ACC112 (cell line): ENCODE measurements at regions not wholly inside any gene's neighbourhood (a gene's known extent, or its start where the extent isn't known, plus 50 kb on each side); places are given as distances from the start of the nearest gene placed in this dataset.

ENCODE experiments used
- H2AFZ ChIP-seq: fragments of 200-600 bp; sonication (generic); one replicate; pipeline ENCODE4 v1.6.0; 2017; ENCODE audit warnings: antibody characterized with exemption, low read length; ENCODE audit not compliant: unreplicated experiment
- H3K27ac ChIP-seq: fragments of 200-600 bp; sonication (generic); 2 replicates; pipeline ENCODE4 v1.5.1; 2014; ENCODE audit warnings: low read depth, mild to moderate bottlenecking, antibody characterized with exemption, low read length, moderate library complexity
- H3K27me3 ChIP-seq: fragments of 200-600 bp; sonication (generic); 2 replicates; pipeline ENCODE4 v1.6.1; 2014; ENCODE audit warnings: mild to moderate bottlenecking, antibody characterized with exemption, low read length, moderate library complexity, mixed read lengths; ENCODE audit not compliant: insufficient read depth
- H3K36me3 ChIP-seq: fragments of 200-600 bp; sonication (generic); 2 replicates; pipeline ENCODE4 v1.6.1; 2016; ENCODE audit warnings: mild to moderate bottlenecking, antibody characterized with exemption, low read length, moderate library complexity, mixed read lengths; ENCODE audit not compliant: insufficient read depth
- H3K4me1 ChIP-seq: fragments of 200-600 bp; sonication (generic); one replicate; pipeline ENCODE4 v1.6.1; 2016; ENCODE audit warnings: low read length, mixed read lengths; ENCODE audit not compliant: insufficient read depth, unreplicated experiment, control insufficient read depth
- H3K4me3 ChIP-seq: fragments of 200-600 bp; sonication (generic); 2 replicates; pipeline ENCODE4 v1.5.1; 2014; ENCODE audit warnings: mild to moderate bottlenecking, low read depth, low read length
- H3K79me2 ChIP-seq: fragments of 200-600 bp; sonication (generic); one replicate; pipeline ENCODE4 v1.6.0; 2016; ENCODE audit warnings: low read length; ENCODE audit not compliant: control insufficient read depth, unreplicated experiment, insufficient read depth

DNA sequence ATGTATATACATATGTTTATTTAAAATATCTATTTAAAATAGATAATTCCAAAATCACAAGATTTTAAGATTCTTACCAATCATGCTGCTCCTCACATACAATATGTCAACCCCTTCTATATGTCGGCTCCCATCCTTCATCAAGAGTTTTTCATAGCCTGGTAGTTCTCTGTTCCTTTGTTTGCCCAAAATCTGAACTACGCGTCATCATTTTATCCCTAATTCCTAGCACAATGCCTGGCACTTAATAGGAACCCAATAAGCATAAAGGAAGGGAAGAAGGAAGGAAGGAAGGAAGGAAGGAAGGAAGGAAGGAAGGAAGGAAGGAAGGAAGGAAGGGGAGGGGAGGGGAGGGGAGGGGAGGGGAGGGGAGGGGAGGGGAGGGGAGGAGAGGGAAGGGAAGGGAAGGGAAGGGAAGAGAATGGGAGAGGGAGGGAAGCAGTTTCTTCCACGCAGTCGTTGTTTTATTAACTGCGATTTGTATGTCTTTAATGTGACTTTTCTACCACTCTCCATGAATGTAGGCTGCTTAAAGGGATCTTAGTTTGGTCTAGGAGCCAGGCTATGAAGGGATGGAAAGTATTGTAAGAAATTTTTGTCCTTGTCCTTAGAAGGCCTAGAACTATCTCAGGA is 83.3 kb upstream of the PCGF5 start:
- Histone ChIP-seq H2AFZ (no peak overlapping the region), H3K4me3 (no peak overlapping the region), H3K36me3 (no peaks in the 10 kb centered on the region), H3K27me3 (no peaks in the 10 kb centered on the region), H3K27ac (no peak overlapping the region), H3K4me1 (peaks cover 7% of the 10 kb centered on the region), H3K79me2 (no peaks in the 10 kb centered on the region)

GRCh38 chr10:91137822-91138221 is 82.6 kb upstream of the PCGF5 start:
- H3K4me1 ChIP-seq = peaks cover 7% of the 10 kb centered on the region
- no peak overlapping the region for H3K4me3 ChIP-seq
- H2AFZ ChIP-seq = no peak overlapping the region
- H3K27ac ChIP-seq = no peak overlapping the region
- H3K36me3 ChIP-seq = no peaks in the 10 kb centered on the region
- no peaks in the 10 kb centered on the region for H3K27me3 ChIP-seq
- no peaks in the 10 kb centered on the region for H3K79me2 ChIP-seq

DNA sequence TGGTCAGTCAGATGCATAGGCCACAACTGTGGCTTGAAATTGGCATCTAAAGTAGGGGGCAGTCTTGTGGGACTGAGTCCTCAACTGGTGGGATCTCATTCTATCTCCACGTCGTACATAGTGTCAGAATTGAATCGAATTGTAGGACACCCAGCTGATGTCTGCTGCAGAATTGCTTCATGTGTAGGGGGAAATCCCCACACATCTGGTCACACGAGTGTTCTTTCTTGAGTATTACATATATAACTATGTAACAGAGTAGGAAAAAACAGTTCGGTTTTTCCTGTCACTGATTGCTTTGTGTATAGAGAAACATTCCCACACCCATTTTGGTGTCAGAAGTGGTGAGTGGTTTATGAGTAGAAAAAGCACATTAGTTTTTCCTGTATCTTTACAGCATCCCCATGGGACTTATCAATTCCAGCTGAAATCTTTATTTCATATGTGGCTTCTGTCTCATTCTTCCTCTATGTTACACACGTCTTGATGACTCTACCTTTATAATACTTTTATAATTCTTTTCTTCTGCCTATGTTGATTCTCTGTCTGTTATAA is 79.4 kb upstream of the PCGF5 start:
- no peaks in the 10 kb centered on the region for H3K79me2 ChIP-seq
- no peak overlapping the region for H3K27ac ChIP-seq
- H3K4me1 ChIP-seq = peaks cover 7% of the 10 kb centered on the region
- H3K36me3 ChIP-seq = no peaks in the 10 kb centered on the region
- no peak overlapping the region for H2AFZ ChIP-seq
- H3K27me3 ChIP-seq = no peaks in the 10 kb centered on the region
- H3K4me3 ChIP-seq = no peak overlapping the region

DNA sequence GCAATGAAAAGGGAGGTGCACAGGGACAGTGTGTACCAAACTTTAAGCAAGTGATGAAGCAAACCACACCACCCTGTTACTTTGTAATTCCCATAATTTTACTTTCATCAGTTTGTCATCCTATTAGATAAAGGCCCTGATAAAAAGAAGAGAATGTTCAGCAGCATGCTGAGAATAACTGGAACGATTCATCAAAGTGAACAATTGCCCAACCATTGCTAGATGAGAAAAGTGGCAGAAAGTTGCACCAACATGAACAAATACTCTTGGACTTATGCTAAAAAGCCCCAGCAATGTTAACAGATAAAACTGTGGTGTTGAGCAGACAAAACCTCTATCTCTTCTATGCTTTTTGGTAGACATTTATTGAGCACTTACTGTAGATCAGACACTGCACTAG is 75.5 kb upstream of the PCGF5 start:
- H3K4me1 ChIP-seq = peaks cover 7% of the 10 kb centered on the region
- H2AFZ ChIP-seq = no peak overlapping the region
- no peaks in the 10 kb centered on the region for H3K36me3 ChIP-seq
- H3K4me3 ChIP-seq = no peak overlapping the region
- H3K27ac ChIP-seq = no peak overlapping the region
- H3K79me2 ChIP-seq = no peaks in the 10 kb centered on the region
- H3K27me3 ChIP-seq = no peaks in the 10 kb centered on the region

- Histone ChIP-seq H3K4me1 (peaks cover 7% of the 10 kb centered on the region), H2AFZ (no peak overlapping the region), H3K27me3 (no peaks in the 10 kb centered on the region), H3K4me3 (no peak overlapping the region), H3K27ac (no peak overlapping the region), H3K79me2 (no peaks in the 10 kb centered on the region), H3K36me3 (no peaks in the 10 kb centered on the region)
Measured at GRCh38 chr10:91146146-91146545, 74.3 kb upstream of the PCGF5 start.

DNA sequence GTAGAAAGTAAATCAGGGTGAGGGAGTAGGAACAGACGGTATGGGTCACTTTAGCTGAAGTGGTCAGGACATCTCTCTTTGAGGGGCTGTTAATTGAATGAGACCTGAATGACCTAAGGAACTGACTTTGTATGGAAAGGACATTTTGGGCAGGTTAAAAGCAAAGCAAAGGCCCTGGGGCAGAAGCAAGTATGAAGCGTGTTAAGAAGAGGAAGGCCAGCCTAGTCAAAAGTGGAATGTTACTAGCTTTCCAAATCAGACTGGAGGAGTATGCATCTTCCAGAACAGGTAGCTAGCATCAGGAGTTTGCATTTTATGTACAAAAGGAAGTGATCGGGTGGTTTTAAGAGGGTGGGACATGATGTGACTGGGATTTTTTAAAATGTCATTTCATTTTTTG is 70.9 kb upstream of the PCGF5 start:
- H3K4me1 ChIP-seq = no peaks in the 10 kb centered on the region
- H3K27ac ChIP-seq = no peak overlapping the region
- H3K4me3 ChIP-seq = no peak overlapping the region
- no peaks in the 10 kb centered on the region for H3K79me2 ChIP-seq
- no peaks in the 10 kb centered on the region for H3K36me3 ChIP-seq
- H2AFZ ChIP-seq = no peak overlapping the region
- no peaks in the 10 kb centered on the region for H3K27me3 ChIP-seq

DNA sequence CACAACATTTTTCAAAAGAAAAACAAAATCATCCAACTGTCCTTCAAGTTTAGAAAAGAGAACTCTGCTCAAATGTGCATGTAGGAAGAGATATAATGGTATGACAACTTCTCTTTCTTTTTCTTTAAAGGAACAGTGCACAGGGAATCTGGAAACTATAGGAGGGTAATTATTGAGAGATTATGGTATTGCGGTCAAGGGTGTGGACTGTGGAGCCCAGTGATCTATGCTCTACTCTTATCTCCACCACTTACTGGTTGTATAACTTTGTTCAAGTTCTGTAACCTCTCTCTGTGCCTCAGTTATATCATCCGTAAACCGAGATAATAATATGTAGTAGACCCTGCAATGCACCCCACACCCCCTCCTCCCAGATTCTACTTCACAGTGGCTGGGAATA is 69.8 kb upstream of the PCGF5 start:
- Histone ChIP-seq H3K4me1 (no peaks in the 10 kb centered on the region), H3K4me3 (no peak overlapping the region), H3K27ac (no peak overlapping the region), H3K79me2 (no peaks in the 10 kb centered on the region), H3K36me3 (no peaks in the 10 kb centered on the region), H2AFZ (no peak overlapping the region), H3K27me3 (no peaks in the 10 kb centered on the region)

DNA sequence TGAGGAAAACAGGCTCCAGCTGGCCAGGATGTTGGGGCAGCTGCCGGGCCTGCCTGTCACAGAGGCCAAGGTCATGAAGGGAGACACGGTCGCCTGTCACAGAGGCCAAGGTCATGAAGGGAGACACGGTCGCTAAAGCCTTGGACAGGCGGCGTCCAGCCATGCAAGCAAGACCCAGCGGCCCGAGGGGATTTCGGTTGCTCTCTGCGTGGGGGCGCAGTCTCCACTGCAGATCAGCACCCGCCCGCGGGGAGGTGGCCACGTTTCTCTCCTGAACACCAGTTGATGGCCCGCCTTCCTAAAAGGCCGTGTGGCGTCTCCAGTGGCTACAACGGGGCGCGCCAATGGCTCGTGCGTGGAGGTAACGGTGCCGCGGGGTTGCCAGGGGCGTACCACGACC is 67.0 kb upstream of the PCGF5 start:
- no peaks in the 10 kb centered on the region for H3K79me2 ChIP-seq
- no peaks in the 10 kb centered on the region for H3K27me3 ChIP-seq
- no peaks in the 10 kb centered on the region for H3K36me3 ChIP-seq
- no peak overlapping the region for H2AFZ ChIP-seq
- no peaks in the 10 kb centered on the region for H3K4me1 ChIP-seq
- H3K27ac ChIP-seq = no peak overlapping the region
- no peak overlapping the region for H3K4me3 ChIP-seq

- Histone ChIP-seq H3K79me2 (no peaks in the 10 kb centered on the region), H3K4me1 (no peaks in the 10 kb centered on the region), H2AFZ (no peak overlapping the region), H3K27me3 (no peaks in the 10 kb centered on the region), H3K27ac (no peak overlapping the region), H3K4me3 (no peak overlapping the region), H3K36me3 (no peaks in the 10 kb centered on the region)
Measured at GRCh38 chr10:91154842-91155241, 65.6 kb upstream of the PCGF5 start.

- no peaks in the 10 kb centered on the region for H3K4me1 ChIP-seq
- no peak overlapping the region for H3K27ac ChIP-seq
- no peak overlapping the region for H3K4me3 ChIP-seq
- H3K79me2 ChIP-seq = no peaks in the 10 kb centered on the region
- no peaks in the 10 kb centered on the region for H3K27me3 ChIP-seq
- H2AFZ ChIP-seq = no peak overlapping the region
- H3K36me3 ChIP-seq = no peaks in the 10 kb centered on the region
Measured at GRCh38 chr10:91156196-91156595, 64.3 kb upstream of the PCGF5 start.

DNA sequence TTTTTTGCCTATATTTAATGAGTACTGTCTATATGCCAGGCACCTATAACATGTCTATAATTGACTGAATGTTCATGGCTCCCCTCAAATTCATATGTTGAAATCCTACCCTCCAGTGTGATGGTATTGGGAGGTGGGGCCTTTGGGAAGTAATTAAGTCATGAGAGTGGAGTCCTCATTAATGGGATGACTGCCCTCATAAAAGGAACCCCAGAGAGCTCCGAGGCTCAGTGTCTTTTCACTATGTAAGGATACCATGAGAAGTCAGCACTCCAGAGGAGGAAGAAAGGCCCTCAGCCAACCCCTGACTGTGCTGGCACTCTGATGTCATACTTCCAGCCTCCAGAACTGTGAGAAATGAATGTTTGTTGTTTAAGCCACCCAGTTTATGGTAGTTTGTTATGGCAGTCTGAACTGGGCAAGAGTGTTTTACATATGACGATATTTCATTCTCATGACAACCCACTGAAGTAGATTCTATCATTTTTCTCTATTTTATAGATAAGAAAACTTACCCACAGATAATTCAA is 61.1 kb upstream of the PCGF5 start:
- H3K27ac ChIP-seq = no peak overlapping the region
- peaks cover 9% of the 10 kb centered on the region for H3K4me1 ChIP-seq
- peaks cover 7% of the 10 kb centered on the region for H3K79me2 ChIP-seq
- H3K27me3 ChIP-seq = no peaks in the 10 kb centered on the region
- no peak overlapping the region for H2AFZ ChIP-seq
- H3K4me3 ChIP-seq = no peak overlapping the region
- H3K36me3 ChIP-seq = no peaks in the 10 kb centered on the region
